ENCODE measurements at regions not wholly inside any gene's neighbourhood (a gene's known extent, or its start where the extent isn't known, plus 50 kb on each side); places are given as distances from the start of the nearest gene placed in this dataset.

DNA sequence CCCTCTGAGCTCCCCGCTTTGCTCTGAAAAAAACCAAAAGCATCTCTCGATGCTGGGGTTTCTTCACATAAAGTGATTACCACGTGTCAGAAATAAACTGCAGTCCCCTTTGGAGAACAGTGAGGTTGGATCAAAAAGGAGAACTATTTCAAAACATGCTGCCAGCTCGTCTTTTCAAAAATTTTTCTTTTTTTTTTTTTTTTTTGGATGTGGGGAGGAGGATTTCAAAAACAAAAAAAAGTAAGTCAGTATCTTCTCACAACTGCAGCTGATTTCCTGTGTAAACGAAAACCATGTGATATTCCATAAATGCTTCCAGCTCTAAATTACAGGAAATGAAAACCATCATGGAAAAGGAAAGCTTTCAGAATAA lies 155.0 kb upstream of the LYZL2 start:
- TF ChIP-seq, protein P1, sequence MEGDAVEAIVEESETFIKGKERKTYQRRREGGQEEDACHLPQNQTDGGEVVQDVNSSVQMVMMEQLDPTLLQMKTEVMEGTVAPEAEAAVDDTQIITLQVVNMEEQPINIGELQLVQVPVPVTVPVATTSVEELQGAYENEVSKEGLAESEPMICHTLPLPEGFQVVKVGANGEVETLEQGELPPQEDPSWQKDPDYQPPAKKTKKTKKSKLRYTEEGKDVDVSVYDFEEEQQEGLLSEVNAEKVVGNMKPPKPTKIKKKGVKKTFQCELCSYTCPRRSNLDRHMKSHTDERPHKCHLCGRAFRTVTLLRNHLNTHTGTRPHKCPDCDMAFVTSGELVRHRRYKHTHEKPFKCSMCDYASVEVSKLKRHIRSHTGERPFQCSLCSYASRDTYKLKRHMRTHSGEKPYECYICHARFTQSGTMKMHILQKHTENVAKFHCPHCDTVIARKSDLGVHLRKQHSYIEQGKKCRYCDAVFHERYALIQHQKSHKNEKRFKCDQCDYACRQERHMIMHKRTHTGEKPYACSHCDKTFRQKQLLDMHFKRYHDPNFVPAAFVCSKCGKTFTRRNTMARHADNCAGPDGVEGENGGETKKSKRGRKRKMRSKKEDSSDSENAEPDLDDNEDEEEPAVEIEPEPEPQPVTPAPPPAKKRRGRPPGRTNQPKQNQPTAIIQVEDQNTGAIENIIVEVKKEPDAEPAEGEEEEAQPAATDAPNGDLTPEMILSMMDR (IDR thresholded peaks at IDR 0.05), result no peak

DNA sequence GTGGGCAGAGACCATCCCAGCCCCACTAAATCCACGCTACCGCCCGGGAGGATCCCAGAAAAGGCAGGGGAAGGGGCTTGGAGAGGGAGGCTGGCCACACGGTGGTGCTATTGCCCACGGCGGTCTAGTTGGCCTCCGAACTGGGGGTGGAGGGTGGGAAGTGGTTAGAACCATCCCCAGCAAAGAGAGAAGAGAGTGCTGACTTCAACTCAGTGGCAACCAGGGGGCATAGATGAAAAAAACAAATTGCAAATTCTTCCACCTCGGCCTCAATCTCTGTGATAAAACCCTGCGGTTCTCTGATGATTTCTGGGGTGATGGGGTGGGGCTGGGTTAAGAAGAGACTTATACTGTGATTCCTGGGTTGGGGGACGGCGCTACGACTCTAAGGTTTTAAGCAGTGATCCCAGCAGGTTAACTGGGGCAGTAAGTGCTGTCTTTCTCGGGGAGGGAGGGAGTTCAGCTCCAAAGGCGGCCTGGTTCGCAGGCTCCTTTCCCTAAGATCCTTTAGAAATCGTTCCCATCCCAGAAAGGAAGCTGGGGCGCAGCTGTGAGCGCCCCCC lies 154.5 kb upstream of the LYZL2 start:
- TF ChIP-seq, protein P1 (IDR thresholded peaks at IDR 0.05), result peak; percentile 87

DNA sequence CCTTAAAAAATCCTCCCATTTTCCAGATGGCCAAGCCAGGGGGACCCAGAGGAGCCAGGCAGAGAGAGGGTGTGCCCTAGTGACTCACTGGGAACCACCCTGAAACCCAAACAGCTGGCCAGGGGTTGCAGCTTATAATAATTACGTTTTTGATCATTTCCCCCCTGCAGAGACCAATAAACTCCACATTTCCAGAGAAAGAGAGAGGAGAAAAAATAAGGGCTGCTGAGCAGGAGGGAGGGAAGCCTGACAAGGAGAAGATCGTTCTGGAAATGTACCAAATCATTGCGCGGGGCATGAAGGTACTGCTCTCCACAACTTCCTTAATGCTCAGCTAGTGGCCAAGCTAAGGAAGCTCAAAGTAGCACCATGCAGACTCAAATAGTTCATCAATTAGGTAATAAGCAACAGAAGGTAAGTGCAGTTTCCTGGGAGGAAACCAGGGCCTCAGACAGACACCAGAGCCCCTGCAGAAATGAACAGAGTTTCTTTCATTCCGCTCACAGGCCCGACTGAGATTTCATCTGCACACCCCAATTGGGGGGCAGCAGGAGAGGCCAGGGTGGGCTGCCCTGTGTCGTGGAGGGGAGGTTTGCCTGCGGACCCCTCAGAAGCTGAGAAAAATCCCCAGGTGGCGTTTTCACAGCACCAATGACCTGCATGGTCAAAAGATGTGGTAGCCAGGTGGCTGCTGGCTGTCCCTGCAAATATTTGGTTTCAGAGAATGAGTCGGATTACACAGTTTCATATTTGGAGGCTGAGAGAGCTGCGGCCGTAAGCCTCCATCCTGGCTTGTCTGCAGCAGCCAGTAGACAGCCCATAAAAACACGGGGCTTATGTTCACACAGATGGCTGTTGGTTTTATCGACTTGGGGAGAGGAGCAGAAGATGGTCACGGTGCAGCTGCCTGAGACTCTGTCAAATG lies 153.2 kb upstream of the LYZL2 start:
- TF ChIP-seq, protein P1 (IDR thresholded peaks at IDR 0.05), result no peak

DNA sequence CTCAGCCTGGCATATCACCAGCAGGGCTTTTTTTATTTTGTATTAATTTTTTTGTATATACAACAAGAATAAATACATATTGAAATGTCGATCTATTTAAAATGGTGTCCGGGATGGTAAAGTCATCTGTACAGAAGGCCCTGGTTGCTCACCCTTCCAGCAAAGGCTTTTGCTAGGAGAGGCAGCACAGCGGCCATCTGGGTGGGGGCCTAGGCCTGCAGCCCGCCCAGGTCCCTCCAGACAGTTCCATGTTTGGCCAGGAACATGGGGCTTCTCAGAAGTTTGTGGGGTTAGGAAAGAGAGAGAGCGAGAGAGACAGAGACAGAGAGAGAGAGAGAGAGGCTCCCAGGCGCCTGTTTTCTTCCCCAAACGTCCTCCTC lies 152.6 kb upstream of the LYZL2 start:
- TF ChIP-seq, protein P1 (IDR thresholded peaks at IDR 0.05), result no peak

DNA sequence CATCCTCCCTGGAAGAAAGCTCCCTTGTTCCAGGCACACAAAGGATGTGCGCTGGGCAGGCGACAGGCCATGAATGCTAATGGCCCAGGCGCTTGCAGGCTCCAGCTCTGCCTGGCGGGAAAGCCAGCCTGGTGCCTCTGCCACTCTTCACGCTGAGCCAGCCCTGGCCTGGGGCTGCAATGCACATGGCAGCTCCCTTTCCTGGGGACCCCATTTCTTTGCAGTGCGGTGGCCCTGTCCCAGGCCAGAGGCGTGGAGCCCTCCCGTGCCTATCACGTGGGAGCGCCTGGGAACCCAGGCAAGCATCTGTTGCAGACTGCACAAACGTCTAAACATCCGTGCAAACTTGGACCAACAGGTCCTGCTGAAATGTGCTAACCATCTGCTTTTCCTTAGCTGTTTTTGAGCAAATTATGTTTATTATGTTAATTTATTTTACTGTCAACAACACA lies 152.1 kb upstream of the LYZL2 start:
- TF ChIP-seq, protein P1 (IDR thresholded peaks at IDR 0.05), result no peak

DNA sequence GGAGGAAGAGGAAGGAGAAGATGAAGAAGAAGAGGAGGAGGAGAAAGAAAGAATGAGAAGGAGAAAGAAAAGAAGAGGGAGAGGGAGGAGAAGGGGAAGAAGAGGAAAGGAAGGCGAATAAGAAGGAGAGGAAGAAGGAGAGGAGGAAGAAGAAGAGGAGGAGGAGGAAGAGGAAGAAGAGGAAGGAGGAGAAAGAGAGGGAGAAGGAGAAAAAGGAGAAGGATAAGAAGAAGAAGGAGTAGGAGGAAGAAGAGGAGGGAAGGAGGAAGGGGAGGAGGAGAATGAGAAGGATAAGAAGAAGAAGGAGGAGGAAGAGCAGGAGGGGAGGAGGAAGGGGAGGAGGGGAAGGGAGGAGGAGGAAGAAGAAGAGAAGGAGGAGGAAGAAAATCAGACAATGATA lies 149.2 kb upstream of the LYZL2 start:
- TF ChIP-seq, protein P1 (IDR thresholded peaks at IDR 0.05), result no peak

DNA sequence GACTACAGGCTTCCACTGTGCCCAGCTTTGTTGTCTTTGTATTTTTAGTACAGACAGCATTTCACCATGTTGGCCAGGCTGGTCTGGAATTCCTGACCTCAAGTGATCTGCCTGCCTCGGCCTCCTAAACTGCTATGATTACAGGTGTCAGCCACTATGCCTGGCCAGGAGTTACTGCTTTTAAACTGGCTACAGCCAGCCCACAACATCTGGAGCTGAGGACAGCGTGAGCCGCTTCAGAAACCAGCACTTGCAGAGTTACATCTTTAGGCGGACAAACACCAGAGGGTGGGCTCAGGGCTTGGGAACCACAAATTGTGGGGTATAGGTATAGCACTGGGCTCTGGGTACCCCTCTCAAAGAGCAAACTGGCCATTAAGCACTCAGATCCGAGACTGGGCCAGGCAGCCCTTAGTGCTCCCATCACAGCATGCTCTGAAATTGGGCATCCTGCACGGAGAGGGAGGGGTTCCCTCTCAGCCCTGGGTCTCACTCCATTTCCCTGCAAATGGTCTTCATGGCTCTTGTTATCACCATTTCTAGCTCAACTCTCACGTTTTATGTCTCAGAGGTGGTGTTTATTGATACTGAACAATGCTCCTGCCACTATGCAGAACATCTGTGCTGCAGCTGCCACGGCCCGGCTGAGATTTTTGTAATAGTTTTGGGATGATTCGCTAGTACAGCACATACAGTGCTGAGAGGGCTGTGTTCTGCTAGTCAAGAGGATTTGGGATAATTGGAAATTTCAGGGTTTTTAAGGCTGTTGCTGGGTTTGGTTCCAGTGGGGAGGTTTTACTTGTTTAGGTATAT lies 146.4 kb upstream of the LYZL2 start:
- TF ChIP-seq, protein P1 (IDR thresholded peaks at IDR 0.05), result no peak

Data from LNCAP (cell line).